WTC11 (cell line): ENCODE measurements at regions not wholly inside any gene's neighbourhood (a gene's known extent, or its start where the extent isn't known, plus 50 kb on each side); places are given as distances from the start of the nearest gene placed in this dataset.

Experiments used
- ATAC-seq: fragments of 200-7000 bp; cut with Tn5 transposase; 2 replicates; pipeline ENCODE4 v1.10.0; 2021; ENCODE audit warnings: mild to moderate bottlenecking, moderate library complexity
- CTCF ChIA-PET: fragments of 300-600 bp; sonication (Branson Sonifier 250); formaldehyde crosslinking; loops from one replicate; lab custom pipeline; 2021; ENCODE audit warnings: antibody characterized with exemption; lab: Charles Lee
- POLR2A ChIA-PET: fragments of 350-600 bp; sonication (Branson Sonifier 250); formaldehyde crosslinking; loops from one replicate; lab custom pipeline; 2021; ENCODE audit warnings: antibody characterized with exemption; lab: Charles Lee
- DNase-seq: peaks from one replicate; pipeline ENCODE4 v3.0.0; 2021; ENCODE audit warnings: low spot score
- H3K27ac Mint-ChIP-seq: 2 replicates; pipeline ENCODE4 v1.8.0; 2021; ENCODE audit warnings: mixed read lengths
- H3K27me3 Mint-ChIP-seq: 2 replicates; pipeline ENCODE4 v1.8.0; 2021; ENCODE audit warnings: low read depth, mild to moderate bottlenecking, moderate library complexity, mixed read lengths
- H3K36me3 Mint-ChIP-seq: 2 replicates; pipeline ENCODE4 v1.8.0; 2021; ENCODE audit warnings: mixed read lengths
- H3K4me1 Mint-ChIP-seq: 2 replicates; pipeline ENCODE4 v1.8.0; 2022; ENCODE audit warnings: mixed read lengths
- H3K4me3 Mint-ChIP-seq: 2 replicates; pipeline ENCODE4 v1.8.0; 2021; ENCODE audit warnings: mild to moderate bottlenecking, moderate library complexity, mixed read lengths
- H3K9me3 Mint-ChIP-seq: 2 replicates; pipeline ENCODE4 v1.8.0; 2021; ENCODE audit warnings: mixed read lengths
- ELF4 ChIP-seq: sonication (generic); formaldehyde crosslinking; IDR thresholded peaks from 2 replicates; pipeline ENCODE4 v1.8.1; 2022; ENCODE audit warnings: low read depth, mild to moderate bottlenecking, moderate library complexity, missing genetic modification reagents
- FOXP1 ChIP-seq: sonication (generic); formaldehyde crosslinking; IDR thresholded peaks from 2 replicates; pipeline ENCODE4 v1.8.0; 2022; ENCODE audit warnings: missing genetic modification reagents, mild to moderate bottlenecking, moderate library complexity, borderline replicate concordance
- NFYB ChIP-seq: sonication (generic); formaldehyde crosslinking; conservative IDR thresholded peaks from 2 replicates; pipeline ENCODE4 v1.8.0; 2022; ENCODE audit warnings: low read depth, missing genetic modification reagents
- NR1H2 ChIP-seq: sonication (generic); formaldehyde crosslinking; IDR thresholded peaks from 2 replicates; pipeline ENCODE4 v1.9.0; 2021; ENCODE audit warnings: mild to moderate bottlenecking, moderate library complexity, missing genetic modification reagents
- RELA ChIP-seq: sonication (generic); formaldehyde crosslinking; IDR thresholded peaks from 2 replicates; pipeline ENCODE4 v1.8.1; 2022; ENCODE audit warnings: missing genetic modification reagents, mild to moderate bottlenecking, borderline replicate concordance
- SMAD3 ChIP-seq: sonication (generic); formaldehyde crosslinking; IDR thresholded peaks from 2 replicates; pipeline ENCODE4 v1.8.0; 2022; ENCODE audit warnings: missing genetic modification reagents, mild to moderate bottlenecking, borderline replicate concordance
- TEAD4 ChIP-seq: sonication (generic); formaldehyde crosslinking; IDR thresholded peaks from 2 replicates; pipeline ENCODE4 v1.8.0; 2022; ENCODE audit warnings: mild to moderate bottlenecking, missing genetic modification reagents
- ZNF416 ChIP-seq: fragments of 250-450 bp; sonication (Bioruptor Pico); IDR thresholded peaks from 2 replicates; pipeline ENCODE4 v1.9.0; 2021; ENCODE audit warnings: mild to moderate bottlenecking, inconsistent platforms
- TF ChIP-seq, protein P1 (sequence below): sonication (generic); formaldehyde crosslinking; IDR thresholded peaks from 2 replicates; pipeline ENCODE4 v1.8.1; 2022; ENCODE audit warnings: mild to moderate bottlenecking, missing genetic modification reagents, moderate library complexity, borderline replicate concordance
- TF ChIP-seq, protein P2 (sequence below): sonication (generic); formaldehyde crosslinking; IDR thresholded peaks from 2 replicates; pipeline ENCODE4 v1.8.1; 2022; ENCODE audit warnings: missing genetic modification reagents, borderline replicate concordance
- TF ChIP-seq, protein P3 (sequence below): sonication (generic); formaldehyde crosslinking; IDR thresholded peaks from 2 replicates; pipeline ENCODE4 v1.8.1; 2022; ENCODE audit warnings: low read depth, missing genetic modification reagents, borderline replicate concordance
- TF ChIP-seq, protein P4 (sequence below): sonication (generic); formaldehyde crosslinking; IDR thresholded peaks from 2 replicates; pipeline ENCODE4 v1.8.0; 2022; ENCODE audit warnings: missing genetic modification reagents
- TF ChIP-seq, protein P5 (sequence below): fragments of 250-450 bp; sonication (Bioruptor Pico); IDR thresholded peaks from 2 replicates; pipeline ENCODE4 v1.9.0; 2021; ENCODE audit warnings: mild to moderate bottlenecking
- TF ChIP-seq, protein P6 (sequence below): sonication (generic); formaldehyde crosslinking; conservative IDR thresholded peaks from 2 replicates; pipeline ENCODE4 v1.8.1; 2023; ENCODE audit warnings: mild to moderate bottlenecking, low read depth, missing genetic modification reagents, moderate library complexity

DNA sequence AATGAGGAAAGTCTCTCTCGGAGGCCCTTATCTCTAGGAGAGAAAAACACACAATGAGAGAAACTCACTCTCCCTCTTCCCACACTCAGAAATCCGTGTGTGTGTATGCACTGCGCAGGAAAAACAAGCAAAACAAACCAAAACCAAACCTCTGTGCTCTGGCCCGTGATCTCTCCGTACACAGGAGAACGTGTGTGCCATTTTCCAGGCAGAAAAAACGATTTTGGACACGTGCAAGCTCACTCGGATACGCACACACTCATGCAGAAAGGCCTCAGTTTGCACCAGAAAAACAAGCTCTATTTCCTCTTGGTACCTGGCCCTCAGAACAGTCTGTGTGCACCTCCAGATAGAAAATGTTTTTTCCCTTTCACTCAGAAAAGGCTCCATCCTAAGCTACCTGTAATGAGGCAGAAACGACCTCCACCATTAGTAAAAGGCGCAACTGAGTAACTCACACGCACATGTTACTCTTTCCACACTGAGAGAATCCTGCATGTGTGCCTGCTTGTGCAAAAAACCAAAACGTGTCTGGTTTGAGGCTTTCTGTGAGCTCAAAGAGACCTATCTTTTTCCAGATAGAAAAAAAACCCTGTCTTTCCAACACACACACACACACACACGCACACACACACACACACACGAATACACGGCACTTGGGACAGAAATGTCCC is 99.2 kb downstream of the EDN3 start (continued):
- TF ChIP-seq, protein P1, sequence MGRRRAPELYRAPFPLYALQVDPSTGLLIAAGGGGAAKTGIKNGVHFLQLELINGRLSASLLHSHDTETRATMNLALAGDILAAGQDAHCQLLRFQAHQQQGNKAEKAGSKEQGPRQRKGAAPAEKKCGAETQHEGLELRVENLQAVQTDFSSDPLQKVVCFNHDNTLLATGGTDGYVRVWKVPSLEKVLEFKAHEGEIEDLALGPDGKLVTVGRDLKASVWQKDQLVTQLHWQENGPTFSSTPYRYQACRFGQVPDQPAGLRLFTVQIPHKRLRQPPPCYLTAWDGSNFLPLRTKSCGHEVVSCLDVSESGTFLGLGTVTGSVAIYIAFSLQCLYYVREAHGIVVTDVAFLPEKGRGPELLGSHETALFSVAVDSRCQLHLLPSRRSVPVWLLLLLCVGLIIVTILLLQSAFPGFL (CRISPR knock-in tag), result no peak
- TF ChIP-seq SMAD3 (CRISPR knock-in tag) (no peak), RELA (CRISPR knock-in tag) (no peak)

DNA sequence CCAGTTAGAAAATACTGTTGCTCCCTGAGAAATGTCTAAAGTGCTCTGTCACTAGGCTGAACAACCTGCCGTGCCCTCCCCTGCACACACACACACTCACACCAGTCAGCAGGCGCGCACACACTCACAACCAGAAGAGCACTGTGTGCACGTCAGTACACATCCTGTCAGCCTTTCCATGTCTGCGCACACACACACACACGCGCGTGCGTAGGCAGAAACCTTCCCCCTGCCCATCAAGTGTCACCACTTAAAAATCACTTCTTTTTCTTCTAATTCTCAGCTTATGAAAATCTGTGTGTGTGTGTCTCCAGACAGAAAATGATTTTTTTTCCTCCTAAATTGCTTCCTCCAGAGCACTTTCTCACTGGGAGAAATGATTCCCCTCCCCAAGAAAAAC is 100.3 kb downstream of the EDN3 start:
- no peak overlapping the region for H3K4me3 Mint-ChIP-seq
- TF ChIP-seq NFYB (no peak), ELF4 (CRISPR knock-in tag) (no peak)
- TF ChIP-seq, protein P2, sequence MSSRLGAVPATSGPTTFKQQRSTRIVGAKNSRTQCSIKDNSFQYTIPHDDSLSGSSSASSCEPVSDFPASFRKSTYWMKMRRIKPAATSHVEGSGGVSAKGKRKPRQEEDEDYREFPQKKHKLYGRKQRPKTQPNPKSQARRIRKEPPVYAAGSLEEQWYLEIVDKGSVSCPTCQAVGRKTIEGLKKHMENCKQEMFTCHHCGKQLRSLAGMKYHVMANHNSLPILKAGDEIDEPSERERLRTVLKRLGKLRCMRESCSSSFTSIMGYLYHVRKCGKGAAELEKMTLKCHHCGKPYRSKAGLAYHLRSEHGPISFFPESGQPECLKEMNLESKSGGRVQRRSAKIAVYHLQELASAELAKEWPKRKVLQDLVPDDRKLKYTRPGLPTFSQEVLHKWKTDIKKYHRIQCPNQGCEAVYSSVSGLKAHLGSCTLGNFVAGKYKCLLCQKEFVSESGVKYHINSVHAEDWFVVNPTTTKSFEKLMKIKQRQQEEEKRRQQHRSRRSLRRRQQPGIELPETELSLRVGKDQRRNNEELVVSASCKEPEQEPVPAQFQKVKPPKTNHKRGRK (CRISPR knock-in tag), result no peak
- TF ChIP-seq, protein P3, sequence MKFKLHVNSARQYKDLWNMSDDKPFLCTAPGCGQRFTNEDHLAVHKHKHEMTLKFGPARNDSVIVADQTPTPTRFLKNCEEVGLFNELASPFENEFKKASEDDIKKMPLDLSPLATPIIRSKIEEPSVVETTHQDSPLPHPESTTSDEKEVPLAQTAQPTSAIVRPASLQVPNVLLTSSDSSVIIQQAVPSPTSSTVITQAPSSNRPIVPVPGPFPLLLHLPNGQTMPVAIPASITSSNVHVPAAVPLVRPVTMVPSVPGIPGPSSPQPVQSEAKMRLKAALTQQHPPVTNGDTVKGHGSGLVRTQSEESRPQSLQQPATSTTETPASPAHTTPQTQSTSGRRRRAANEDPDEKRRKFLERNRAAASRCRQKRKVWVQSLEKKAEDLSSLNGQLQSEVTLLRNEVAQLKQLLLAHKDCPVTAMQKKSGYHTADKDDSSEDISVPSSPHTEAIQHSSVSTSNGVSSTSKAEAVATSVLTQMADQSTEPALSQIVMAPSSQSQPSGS (CRISPR knock-in tag), result no peak
- DNase-seq (no peak), ATAC-seq (no peak)
- no peaks in the 10 kb centered on the region for H3K9me3 Mint-ChIP-seq
- peaks cover 16% of the 10 kb centered on the region for H3K4me1 Mint-ChIP-seq
- H3K36me3 Mint-ChIP-seq, result no peaks in the 10 kb centered on the region
- H3K27ac Mint-ChIP-seq, result no peak overlapping the region
- H3K27me3 Mint-ChIP-seq, result peaks cover 12% of the 10 kb centered on the region
- ChIA-PET CTCF (no interaction called here), POLR2A (no interaction called here)

DNA sequence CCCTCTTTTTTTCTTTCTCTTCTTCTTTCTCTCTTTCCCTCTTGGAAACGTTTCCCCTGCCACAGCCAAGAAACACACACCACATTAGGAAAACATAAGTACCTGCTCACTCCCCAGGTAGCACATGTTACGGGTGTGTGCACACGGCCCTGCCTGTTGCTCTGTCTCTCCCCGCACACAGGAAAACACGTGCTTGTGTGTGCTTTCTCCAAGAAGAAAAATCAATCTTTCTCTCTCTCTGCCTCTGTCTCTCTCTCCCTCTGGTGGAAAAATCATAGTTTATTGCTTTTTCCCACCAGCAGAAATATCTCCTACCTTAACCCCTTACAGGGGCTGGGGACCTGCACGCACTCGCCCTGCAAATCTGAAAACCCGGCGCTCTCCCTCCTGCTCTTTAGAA is 102.3 kb downstream of the EDN3 start:
- POLR2A ChIA-PET, result no interaction called here
- no peak overlapping the region for H3K27ac Mint-ChIP-seq
- peaks cover 12% of the 10 kb centered on the region for H3K27me3 Mint-ChIP-seq
- peaks cover 16% of the 10 kb centered on the region for H3K4me1 Mint-ChIP-seq
- ATAC-seq (no peak; the same call in 1 of the 2 replicates), DNase-seq (no peak)
- CTCF ChIA-PET, result interaction anchor here (0.6 kb wide), 1 partner anchor 149 kb away, joined by 3 read pairs; no protein-coding TSS in a partner anchor
- TF ChIP-seq ZNF416, result no peak
- TF ChIP-seq NR1H2 (CRISPR knock-in tag), result no peak
- TF ChIP-seq FOXP1 (CRISPR knock-in tag), result no peak
- TF ChIP-seq, protein P4, sequence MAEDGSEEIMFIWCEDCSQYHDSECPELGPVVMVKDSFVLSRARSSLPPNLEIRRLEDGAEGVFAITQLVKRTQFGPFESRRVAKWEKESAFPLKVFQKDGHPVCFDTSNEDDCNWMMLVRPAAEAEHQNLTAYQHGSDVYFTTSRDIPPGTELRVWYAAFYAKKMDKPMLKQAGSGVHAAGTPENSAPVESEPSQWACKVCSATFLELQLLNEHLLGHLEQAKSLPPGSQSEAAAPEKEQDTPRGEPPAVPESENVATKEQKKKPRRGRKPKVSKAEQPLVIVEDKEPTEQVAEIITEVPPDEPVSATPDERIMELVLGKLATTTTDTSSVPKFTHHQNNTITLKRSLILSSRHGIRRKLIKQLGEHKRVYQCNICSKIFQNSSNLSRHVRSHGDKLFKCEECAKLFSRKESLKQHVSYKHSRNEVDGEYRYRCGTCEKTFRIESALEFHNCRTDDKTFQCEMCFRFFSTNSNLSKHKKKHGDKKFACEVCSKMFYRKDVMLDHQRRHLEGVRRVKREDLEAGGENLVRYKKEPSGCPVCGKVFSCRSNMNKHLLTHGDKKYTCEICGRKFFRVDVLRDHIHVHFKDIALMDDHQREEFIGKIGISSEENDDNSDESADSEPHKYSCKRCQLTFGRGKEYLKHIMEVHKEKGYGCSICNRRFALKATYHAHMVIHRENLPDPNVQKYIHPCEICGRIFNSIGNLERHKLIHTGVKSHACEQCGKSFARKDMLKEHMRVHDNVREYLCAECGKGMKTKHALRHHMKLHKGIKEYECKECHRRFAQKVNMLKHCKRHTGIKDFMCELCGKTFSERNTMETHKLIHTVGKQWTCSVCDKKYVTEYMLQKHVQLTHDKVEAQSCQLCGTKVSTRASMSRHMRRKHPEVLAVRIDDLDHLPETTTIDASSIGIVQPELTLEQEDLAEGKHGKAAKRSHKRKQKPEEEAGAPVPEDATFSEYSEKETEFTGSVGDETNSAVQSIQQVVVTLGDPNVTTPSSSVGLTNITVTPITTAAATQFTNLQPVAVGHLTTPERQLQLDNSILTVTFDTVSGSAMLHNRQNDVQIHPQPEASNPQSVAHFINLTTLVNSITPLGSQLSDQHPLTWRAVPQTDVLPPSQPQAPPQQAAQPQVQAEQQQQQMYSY (CRISPR knock-in tag), result no peak
- TF ChIP-seq, protein P5, sequence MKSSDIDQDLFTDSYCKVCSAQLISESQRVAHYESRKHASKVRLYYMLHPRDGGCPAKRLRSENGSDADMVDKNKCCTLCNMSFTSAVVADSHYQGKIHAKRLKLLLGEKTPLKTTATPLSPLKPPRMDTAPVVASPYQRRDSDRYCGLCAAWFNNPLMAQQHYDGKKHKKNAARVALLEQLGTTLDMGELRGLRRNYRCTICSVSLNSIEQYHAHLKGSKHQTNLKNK (CRISPR knock-in tag), result no peak
- TF ChIP-seq, protein P6, sequence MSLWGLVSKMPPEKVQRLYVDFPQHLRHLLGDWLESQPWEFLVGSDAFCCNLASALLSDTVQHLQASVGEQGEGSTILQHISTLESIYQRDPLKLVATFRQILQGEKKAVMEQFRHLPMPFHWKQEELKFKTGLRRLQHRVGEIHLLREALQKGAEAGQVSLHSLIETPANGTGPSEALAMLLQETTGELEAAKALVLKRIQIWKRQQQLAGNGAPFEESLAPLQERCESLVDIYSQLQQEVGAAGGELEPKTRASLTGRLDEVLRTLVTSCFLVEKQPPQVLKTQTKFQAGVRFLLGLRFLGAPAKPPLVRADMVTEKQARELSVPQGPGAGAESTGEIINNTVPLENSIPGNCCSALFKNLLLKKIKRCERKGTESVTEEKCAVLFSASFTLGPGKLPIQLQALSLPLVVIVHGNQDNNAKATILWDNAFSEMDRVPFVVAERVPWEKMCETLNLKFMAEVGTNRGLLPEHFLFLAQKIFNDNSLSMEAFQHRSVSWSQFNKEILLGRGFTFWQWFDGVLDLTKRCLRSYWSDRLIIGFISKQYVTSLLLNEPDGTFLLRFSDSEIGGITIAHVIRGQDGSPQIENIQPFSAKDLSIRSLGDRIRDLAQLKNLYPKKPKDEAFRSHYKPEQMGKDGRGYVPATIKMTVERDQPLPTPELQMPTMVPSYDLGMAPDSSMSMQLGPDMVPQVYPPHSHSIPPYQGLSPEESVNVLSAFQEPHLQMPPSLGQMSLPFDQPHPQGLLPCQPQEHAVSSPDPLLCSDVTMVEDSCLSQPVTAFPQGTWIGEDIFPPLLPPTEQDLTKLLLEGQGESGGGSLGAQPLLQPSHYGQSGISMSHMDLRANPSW (CRISPR knock-in tag), result no peak
- TF ChIP-seq TEAD4 (CRISPR knock-in tag), result no peak
- no peaks in the 10 kb centered on the region for H3K36me3 Mint-ChIP-seq
- H3K4me3 Mint-ChIP-seq, result no peak overlapping the region
- no peaks in the 10 kb centered on the region for H3K9me3 Mint-ChIP-seq
